ENCODE measurements at regions not wholly inside any gene's neighbourhood (a gene's known extent, or its start where the extent isn't known, plus 50 kb on each side); places are given as distances from the start of the nearest gene placed in this dataset.

DNA sequence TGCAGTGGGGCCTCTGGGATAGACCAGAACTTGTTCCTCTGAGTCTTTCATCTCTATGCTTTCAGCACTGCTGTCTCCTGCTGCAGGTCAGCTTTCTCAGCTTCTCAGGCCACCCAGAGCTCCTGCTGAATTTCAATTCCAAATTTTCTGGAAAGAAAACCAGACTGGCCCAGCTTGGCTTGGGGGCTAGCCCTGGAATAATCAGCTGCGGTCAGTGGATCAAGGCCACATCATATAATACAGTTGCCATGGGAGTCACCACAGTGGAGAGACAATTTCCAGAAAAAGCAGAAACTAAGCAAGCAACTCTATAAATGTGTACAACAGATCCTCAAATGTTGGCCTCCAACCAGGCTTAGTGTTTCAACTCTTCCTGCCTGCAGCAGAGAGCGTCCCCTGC, 91.1 kb upstream of the SLC24A5 start:
- ChIA-PET POLR2A (no interaction called here), CTCF (no interaction called here)
- H3K4me3 ChIP-seq (ENCODE audit: low read depth, low read length) = no peak overlapping the region
- DNase-seq (ENCODE audit: low read depth, low spot score) = no peak
- TF ChIP-seq, protein P1, sequence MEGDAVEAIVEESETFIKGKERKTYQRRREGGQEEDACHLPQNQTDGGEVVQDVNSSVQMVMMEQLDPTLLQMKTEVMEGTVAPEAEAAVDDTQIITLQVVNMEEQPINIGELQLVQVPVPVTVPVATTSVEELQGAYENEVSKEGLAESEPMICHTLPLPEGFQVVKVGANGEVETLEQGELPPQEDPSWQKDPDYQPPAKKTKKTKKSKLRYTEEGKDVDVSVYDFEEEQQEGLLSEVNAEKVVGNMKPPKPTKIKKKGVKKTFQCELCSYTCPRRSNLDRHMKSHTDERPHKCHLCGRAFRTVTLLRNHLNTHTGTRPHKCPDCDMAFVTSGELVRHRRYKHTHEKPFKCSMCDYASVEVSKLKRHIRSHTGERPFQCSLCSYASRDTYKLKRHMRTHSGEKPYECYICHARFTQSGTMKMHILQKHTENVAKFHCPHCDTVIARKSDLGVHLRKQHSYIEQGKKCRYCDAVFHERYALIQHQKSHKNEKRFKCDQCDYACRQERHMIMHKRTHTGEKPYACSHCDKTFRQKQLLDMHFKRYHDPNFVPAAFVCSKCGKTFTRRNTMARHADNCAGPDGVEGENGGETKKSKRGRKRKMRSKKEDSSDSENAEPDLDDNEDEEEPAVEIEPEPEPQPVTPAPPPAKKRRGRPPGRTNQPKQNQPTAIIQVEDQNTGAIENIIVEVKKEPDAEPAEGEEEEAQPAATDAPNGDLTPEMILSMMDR (IDR thresholded peaks at IDR 0.05; ENCODE audit: insufficient read depth, low read length, missing control alignments) = no peak

- CTCF ChIA-PET = no interaction called here
- H3K4me3 ChIP-seq (ENCODE audit: low read depth, low read length) = no peak overlapping the region
- no peak for DNase-seq (ENCODE audit: low read depth, low spot score)
- POLR2A ChIA-PET = no interaction called here
- TF ChIP-seq, protein P1 (IDR thresholded peaks at IDR 0.05; ENCODE audit: insufficient read depth, low read length, missing control alignments) = no peak
Observed at GRCh38 chr15:48031466-48031865, 89.3 kb upstream of the SLC24A5 start.

- no peak for DNase-seq (ENCODE audit: low read depth, low spot score)
- ChIA-PET POLR2A (no interaction called here), CTCF (no interaction called here)
- TF ChIP-seq, protein P1 (IDR thresholded peaks at IDR 0.05; ENCODE audit: insufficient read depth, low read length, missing control alignments) = no peak
- H3K4me3 ChIP-seq (ENCODE audit: low read depth, low read length) = no peak overlapping the region
Observed at GRCh38 chr15:48031973-48032372, 88.8 kb upstream of the SLC24A5 start.

DNA sequence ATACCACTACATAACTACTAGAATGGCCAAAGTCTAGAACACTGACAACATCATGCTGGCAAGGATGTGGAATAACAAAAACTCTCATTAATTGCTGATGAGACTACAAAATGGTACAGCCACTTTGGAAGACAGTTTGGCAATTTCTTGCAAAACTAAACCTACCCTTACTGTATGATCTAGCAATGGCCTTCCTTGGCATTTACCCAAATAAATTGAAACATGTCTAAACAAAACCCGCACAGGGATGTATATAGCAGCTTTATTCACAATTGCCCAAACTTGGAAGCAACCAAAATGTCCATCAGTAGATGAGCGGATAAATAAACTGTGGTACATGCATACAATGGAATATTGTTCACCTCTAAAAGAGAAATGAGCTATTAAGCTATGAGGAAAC, 87.9 kb upstream of the SLC24A5 start:
- H3K4me3 ChIP-seq (ENCODE audit: low read depth, low read length) = no peak overlapping the region
- DNase-seq (ENCODE audit: low read depth, low spot score) = no peak
- TF ChIP-seq, protein P1 (IDR thresholded peaks at IDR 0.05; ENCODE audit: insufficient read depth, low read length, missing control alignments) = no peak
- CTCF ChIA-PET = no interaction called here
- POLR2A ChIA-PET = no interaction called here

GRCh38 chr15:48038221-48038620, 82.6 kb upstream of the SLC24A5 start:
- DNase-seq (ENCODE audit: low read depth, low spot score) = no peak
- ChIA-PET POLR2A (no interaction called here), CTCF (interaction anchor here (0.8 kb wide), 1 partner anchor 744 kb away, joined by 3 read pairs; no protein-coding TSS in a partner anchor)
- TF ChIP-seq, protein P1 (IDR thresholded peaks at IDR 0.05; ENCODE audit: insufficient read depth, low read length, missing control alignments) = no peak
- H3K4me3 ChIP-seq (ENCODE audit: low read depth, low read length) = no peak overlapping the region

GRCh38 chr15:48040166-48040817, 80.5 kb upstream of the SLC24A5 start:
- H3K4me3 ChIP-seq (ENCODE audit: low read depth, low read length) = no peak overlapping the region
- TF ChIP-seq, protein P1 (IDR thresholded peaks at IDR 0.05; ENCODE audit: insufficient read depth, low read length, missing control alignments) = no peak
- DNase-seq (ENCODE audit: low read depth, low spot score) = no peak
- POLR2A ChIA-PET = no interaction called here
- CTCF ChIA-PET = no interaction called here
